Smooth muscle cell of the brain vasculature (primary cell): ENCODE measurements at regions not wholly inside any gene's neighbourhood (a gene's known extent, or its start where the extent isn't known, plus 50 kb on each side); places are given as distances from the start of the nearest gene placed in this dataset.
"Not testable (repeated sequence)": the region's sequence is repeated elsewhere in the genome, so short reads cannot be mapped to it uniquely, and the experiment has no call there.

Experiments used
- DNase-seq: peaks from one replicate; pipeline ENCODE4 v3.0.0-alpha.2; 2012; ENCODE audit warnings: low read depth, low spot score

- not testable (repeated sequence) for DNase-seq
These were observed 60.5 kb downstream of the AREG start for GRCh38 chr4:74505355-74505978.

GRCh38 chr4:74509363-74509762 lies 64.4 kb downstream of the AREG start:
- DNase-seq, result not testable (repeated sequence)

- no peak for DNase-seq
These were observed 71.4 kb downstream of the AREG start for GRCh38 chr4:74516303-74516702.

GRCh38 chr4:74517996-74518395 lies 73.1 kb downstream of the AREG start:
- no peak for DNase-seq

- no peak for DNase-seq
These were observed 77.5 kb downstream of the AREG start for GRCh38 chr4:74522251-74522991.

- no peak for DNase-seq
These were observed 78.2 kb downstream of the AREG start for GRCh38 chr4:74523096-74523495.

- no peak for DNase-seq
These were observed 80.0 kb downstream of the AREG start for GRCh38 chr4:74524985-74525384.

- no peak for DNase-seq
These were observed 82.1 kb downstream of the AREG start for GRCh38 chr4:74527049-74527448.

GRCh38 chr4:74528178-74528577 lies 83.2 kb downstream of the AREG start:
- DNase-seq, result no peak

GRCh38 chr4:74529284-74530041 lies 84.5 kb downstream of the AREG start:
- DNase-seq, result no peak

- peak; percentile 66 for DNase-seq
These were observed 87.2 kb downstream of the AREG start for GRCh38 chr4:74531963-74532794.

GRCh38 chr4:74534121-74534520 lies 89.2 kb downstream of the AREG start:
- DNase-seq, result no peak

GRCh38 chr4:74534936-74535335 lies 90.0 kb downstream of the AREG start:
- DNase-seq, result no peak

GRCh38 chr4:74535512-74535911 lies 90.6 kb downstream of the AREG start:
- DNase-seq, result no peak

- no peak for DNase-seq
These were observed 91.6 kb downstream of the AREG start for GRCh38 chr4:74536557-74536956.

GRCh38 chr4:74537459-74537858 lies 92.5 kb downstream of the AREG start:
- no peak for DNase-seq

- no peak for DNase-seq
These were observed 94.3 kb downstream of the AREG start for GRCh38 chr4:74539044-74539790.

GRCh38 chr4:74540193-74540592 lies 95.3 kb downstream of the AREG start:
- no peak for DNase-seq

GRCh38 chr4:74541667-74542066 lies 96.7 kb downstream of the AREG start:
- no peak for DNase-seq

GRCh38 chr4:74543231-74543781 lies 98.4 kb downstream of the AREG start:
- no peak for DNase-seq

- DNase-seq, result no peak
These were observed 99.0 kb downstream of the AREG start for GRCh38 chr4:74543983-74544382.
